ENCODE measurements at regions not wholly inside any gene's neighbourhood (a gene's known extent, or its start where the extent isn't known, plus 50 kb on each side); places are given as distances from the start of the nearest gene placed in this dataset.

DNA sequence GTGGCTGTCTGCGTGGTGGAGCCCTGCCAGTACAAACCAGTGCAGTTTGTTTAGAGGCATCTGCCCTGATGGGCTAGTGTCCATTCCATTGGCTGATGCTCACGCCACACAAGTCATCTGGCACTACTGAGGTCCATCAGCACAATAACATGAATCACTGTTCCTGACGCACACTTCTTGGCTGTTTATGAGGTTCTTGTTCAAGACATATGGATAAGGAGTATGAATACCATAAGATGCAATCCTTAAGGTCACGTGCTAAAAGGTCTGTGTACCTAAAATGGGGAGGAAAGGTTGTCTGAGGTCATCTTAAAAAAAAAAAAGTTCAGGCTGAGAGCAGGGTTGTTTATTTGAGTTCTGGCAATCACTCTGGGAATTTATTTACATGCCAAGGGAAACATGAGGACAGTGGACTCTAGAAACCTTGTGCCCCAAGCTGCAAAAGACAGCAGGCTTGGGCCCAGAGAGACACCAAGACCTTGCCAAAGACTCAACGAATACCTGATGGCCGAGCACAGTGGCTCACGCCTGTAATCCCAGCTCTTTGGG lies 54.1 kb upstream of the SHLD1 start:
- TF ChIP-seq POLR2A (IDR thresholded peaks at IDR 0.05) (no peak), CTCF (IDR thresholded peaks at IDR 0.05) (no peak)
